HG03378 (cell line): ENCODE measurements at regions not wholly inside any gene's neighbourhood (a gene's known extent, or its start where the extent isn't known, plus 50 kb on each side); places are given as distances from the start of the nearest gene placed in this dataset.
A peak's percentile ranks its signal among the peaks of the same experiment; 100 is the strongest.
"Not testable (repeated sequence)": the region's sequence is repeated elsewhere in the genome, so short reads cannot be mapped to it uniquely, and the experiment has no call there.

ENCODE experiments used
- ATAC-seq: cut with Tn5 transposase; IDR thresholded peaks from one replicate; pipeline ENCODE4 v1.9.1; 2021; ENCODE audit warnings: mild to moderate bottlenecking, moderate library complexity; ENCODE audit not compliant: unreplicated experiment

DNA sequence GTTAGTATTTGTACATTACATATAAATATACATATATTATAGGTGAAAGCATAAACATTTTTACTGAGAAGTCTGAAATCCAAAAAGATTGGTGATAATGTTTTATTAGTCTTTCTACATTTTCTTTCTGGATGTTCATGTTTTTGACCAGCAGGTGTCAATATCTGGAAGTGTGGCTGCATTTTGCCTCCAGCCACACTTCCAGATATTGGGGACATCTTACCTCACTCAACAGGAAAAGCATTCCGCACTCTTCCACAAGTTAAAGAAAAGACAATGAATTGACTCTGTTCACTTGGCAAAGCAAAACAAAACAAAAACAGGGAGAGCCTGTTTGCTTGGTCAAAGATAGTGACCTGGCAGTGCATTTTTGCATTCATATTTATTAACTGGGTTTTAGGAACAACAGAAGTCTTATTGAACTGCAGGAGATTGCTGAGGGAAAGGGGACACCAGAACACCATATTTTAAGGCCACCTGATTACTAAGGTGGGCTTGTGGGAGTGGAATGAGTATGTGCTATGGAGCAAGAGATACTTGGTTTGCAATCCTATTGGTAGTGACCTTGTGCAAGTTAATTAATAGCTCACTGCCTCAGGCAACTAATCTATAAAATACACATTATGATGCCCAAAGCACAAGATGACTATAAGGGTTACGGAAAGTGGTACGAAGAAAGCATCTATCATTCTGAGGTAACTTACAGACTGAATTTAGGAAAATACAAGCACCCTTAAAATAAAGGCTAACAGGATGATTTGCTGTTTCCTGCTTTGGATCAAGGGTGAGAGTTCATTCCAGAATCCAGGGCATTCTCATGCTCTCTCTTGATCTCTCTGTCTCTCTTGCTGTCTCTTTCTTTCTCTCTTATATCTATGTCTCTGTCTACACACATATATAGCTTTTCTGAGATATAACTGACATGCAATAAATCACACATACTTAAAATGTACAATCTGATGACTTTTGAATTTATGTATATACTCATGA is 389.9 kb upstream of the EMCN start:
- no peak for ATAC-seq

- ATAC-seq: no peak
Observed at GRCh38 chr4:100906973-100907372, 389.2 kb upstream of the EMCN start.

- not testable (repeated sequence) for ATAC-seq
Observed at GRCh38 chr4:100900945-100901344, 383.1 kb upstream of the EMCN start.

- no peak for ATAC-seq
Observed at GRCh38 chr4:100900134-100900533, 382.3 kb upstream of the EMCN start.

DNA sequence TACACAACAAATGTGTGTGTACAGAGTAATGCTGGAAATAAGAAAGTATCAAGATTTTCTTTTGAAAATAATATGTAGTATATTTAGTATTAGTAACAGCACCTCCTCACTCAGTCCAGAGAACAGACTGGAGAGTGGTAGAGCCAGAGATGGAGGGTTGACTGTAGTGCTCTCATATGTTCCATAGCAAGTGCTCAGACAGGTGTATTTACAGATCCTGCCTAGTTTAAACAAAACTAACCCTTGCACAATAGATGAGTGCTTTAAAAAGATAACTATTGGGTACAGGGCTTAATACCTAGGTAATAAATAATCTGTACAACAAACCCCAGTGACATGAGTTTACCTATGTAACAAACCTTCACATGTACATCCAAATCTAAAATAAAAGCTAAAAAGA is 381.0 kb upstream of the EMCN start:
- ATAC-seq: no peak

DNA sequence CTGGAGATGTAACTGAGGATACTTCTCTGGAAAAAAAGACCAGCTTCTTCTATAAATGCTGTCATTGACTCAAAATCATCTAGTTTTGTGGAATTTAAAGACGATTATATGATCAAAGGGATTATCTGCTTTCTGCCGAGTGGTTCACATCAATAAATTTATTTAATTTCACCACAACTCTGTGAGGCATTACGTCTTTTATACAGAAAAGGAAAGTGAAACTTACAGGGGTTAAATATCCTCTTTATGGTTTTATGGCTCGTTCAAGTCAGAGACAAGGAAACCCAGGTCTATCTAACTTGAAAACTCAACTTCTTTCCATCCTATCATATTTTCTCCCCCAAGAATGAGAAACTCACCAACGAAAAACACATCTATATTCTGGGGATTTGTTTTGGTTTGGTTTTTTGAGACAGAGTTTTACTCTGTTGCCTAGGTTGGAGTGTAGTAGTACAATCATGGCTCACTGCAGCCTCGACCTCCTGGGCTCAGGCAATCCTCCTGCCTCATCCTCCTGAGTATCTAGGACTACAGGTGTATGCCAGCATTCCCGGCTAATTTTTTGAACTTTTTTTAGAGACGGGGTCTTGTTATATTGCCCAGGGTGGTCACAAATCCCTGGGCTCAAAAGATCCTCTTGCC is 377.9 kb upstream of the EMCN start:
- peak; percentile 92 for ATAC-seq

- no peak for ATAC-seq
Observed at GRCh38 chr4:100894339-100894870, 376.6 kb upstream of the EMCN start.

DNA sequence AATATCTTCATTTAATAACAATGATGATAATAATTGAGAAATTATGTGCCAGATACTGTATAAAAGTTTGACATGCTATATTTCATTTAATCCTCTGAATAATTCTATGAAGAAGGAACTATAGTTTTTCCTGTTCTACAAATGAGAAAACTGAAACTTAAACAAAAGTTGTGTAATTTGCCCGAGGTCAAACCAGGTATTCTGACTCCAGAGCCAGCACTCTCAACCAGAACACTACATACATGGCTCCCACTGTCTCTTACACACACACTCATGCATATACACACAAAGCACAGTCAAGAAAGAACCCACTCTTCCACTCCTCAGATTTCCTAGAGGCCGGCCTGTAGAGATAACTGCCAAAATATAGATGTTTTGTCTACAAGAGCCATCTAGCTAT is 374.0 kb upstream of the EMCN start:
- no peak for ATAC-seq

- no peak for ATAC-seq
Observed at GRCh38 chr4:100889898-100890297, 372.1 kb upstream of the EMCN start.

DNA sequence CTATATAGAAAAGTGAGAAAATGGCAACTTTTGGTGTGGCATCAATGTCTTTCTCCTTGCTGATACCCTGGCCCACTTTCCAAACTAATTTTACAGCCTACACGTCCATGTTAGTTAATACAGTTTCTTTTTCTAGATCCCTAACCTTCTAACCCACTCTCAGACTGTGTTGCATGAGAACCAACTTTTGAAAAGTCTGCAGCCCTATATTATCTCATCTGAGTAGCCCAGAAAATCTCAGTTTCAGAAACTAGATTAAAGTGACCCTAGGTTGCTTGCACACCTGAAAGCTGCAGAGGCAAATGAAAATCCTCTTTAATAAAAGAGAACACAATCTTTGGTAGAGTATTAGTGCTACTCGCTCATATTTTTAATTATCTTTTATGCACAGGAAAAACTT is 371.6 kb upstream of the EMCN start:
- no peak for ATAC-seq

- no peak for ATAC-seq
Observed at GRCh38 chr4:100882661-100883060, 364.8 kb upstream of the EMCN start.

GRCh38 chr4:100881283-100881682 is 363.5 kb upstream of the EMCN start:
- no peak for ATAC-seq

GRCh38 chr4:100880011-100880410 is 362.2 kb upstream of the EMCN start:
- ATAC-seq: no peak

DNA sequence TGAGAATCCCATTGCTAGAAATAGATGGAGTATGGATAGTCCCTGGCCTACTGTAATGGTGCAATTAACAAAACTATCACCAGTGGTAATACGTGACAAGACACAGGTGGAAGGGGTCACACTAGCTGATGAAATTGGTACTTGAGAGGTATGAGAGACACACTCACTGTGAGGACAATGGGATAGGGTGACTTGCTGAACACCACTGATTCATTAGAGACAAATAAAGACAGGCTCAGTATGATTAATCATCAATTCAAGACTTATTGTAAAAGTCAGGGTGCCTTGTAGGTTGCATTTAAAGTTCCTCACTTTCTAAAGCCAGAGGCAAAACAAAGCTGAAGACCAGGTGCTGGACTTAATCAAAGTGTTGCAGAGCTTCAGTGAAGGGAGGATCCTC is 361.6 kb upstream of the EMCN start:
- no peak for ATAC-seq

GRCh38 chr4:100876546-100876945 is 358.7 kb upstream of the EMCN start:
- ATAC-seq: no peak

DNA sequence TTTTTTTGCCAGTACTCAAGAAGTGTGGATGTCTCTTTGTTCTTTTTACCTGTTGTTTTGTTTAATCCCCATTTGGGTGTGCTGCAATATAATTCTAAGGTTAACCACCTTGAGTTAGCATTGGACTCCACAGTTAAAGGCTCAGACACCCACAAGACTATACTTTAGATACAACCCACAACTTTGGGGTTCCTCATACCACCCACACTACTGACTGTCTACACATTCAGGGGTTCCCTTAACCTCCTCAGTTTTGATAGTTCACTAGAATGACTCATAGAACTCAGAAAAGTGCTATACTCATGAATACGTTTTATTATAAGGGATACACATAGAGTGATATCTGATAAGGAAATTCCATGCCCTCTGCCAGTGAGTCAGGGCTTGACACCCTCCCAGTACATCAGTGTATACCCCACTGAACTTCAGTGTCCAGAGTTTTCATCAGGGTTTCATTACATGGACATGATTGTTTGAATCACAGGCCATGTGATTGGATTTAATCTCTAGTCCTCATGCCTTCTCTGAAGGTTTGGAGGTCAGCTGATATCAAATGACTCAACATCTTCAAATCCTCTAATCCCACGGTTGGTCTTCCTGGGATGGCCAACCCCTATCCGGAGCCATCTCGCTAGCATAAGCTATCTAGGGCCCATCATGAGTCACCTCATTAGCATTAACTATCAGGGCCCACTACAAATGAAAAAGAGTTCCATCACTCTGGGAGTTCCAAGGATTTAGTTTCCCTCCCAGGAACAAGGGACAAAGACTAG is 357.7 kb upstream of the EMCN start:
- no peak for ATAC-seq

DNA sequence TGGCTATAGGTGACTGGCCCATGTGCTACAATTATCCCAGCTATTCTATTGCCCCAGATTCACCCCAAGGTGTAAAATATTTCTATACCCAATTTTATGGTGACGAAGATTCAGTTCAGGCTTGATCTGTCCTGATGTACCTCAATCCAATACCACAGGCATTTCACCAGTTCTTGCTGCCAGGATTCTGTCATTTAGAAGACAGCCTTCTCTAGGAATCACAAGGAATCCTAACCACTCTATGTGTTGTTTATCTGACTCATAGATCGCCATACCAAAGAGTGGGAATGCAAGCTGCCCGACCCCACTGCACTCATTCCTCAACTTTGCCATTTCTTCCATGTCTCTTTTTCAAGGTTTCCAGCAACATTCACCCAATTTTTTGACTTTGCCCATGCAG is 355.0 kb upstream of the EMCN start:
- ATAC-seq: no peak

- ATAC-seq: no peak
Observed at GRCh38 chr4:100870940-100871772, 353.3 kb upstream of the EMCN start.

DNA sequence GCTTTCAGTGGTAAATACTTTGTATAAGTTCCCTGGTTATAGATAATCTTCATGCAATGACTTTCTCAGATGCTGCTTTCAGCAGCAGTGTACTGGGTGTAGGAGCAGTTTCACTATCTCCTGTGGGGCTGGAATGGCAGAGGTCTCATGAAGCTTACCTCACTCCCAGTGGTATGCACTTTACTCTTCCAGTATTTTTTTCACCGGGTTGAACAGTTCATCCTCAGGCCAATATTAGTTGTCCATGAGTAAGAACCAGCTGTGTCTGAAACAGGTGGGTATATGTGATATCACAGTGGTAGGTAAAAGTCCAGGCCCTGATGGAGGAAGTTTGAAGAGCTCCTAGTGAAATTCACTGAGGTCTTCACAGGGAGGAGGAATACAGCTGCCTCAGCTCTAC is 351.5 kb upstream of the EMCN start:
- ATAC-seq: no peak

GRCh38 chr4:100868281-100868680 is 350.5 kb upstream of the EMCN start:
- not testable (repeated sequence) for ATAC-seq
